OCI-LY3 (cell line): ENCODE measurements at regions not wholly inside any gene's neighbourhood (a gene's known extent, or its start where the extent isn't known, plus 50 kb on each side); places are given as distances from the start of the nearest gene placed in this dataset.
"Not testable (repeated sequence)": the region's sequence is repeated elsewhere in the genome, so short reads cannot be mapped to it uniquely, and the experiment has no call there.

Experiments
- CTCF ChIP-seq: fragments of 200-600, 300-600 bp; sonication (generic); IDR thresholded peaks from 2 replicates; pipeline ENCODE4 v1.5.1; 2014; ENCODE audit warnings: antibody characterized with exemption, low read length, low read depth
- EZH2phosphoT487 ChIP-seq: fragments of 200-600 bp; shearing (Covaris generic); IDR thresholded peaks from 2 replicates; pipeline ENCODE4 v1.6.1; 2018; ENCODE audit warnings: antibody characterized with exemption, mixed run types, low read depth

GRCh38 chr2:87204569-87205147 lies 183.0 kb upstream of the PLGLB1 start:
- not testable (repeated sequence) for TF ChIP-seq CTCF, EZH2phosphoT487
